K562 (cell line): ENCODE measurements at regions not wholly inside any gene's neighbourhood (a gene's known extent, or its start where the extent isn't known, plus 50 kb on each side); places are given as distances from the start of the nearest gene placed in this dataset.

ENCODE experiments used
- MAFK ChIP-seq: IDR thresholded peaks from 2 replicates; pipeline ENCODE4 v1.6.1; 2011; ENCODE audit warnings: low read length, improper control_type of control experiment
- RBM22 ChIP-seq: fragments of 200-400 bp; formaldehyde crosslinking; IDR thresholded peaks from 2 replicates; pipeline ENCODE4 v1.6.1; 2018; ENCODE audit warnings: low read length, low read depth; ENCODE audit not compliant: poor library complexity, severe bottlenecking
- SMC3 ChIP-seq: conservative IDR thresholded peaks from 2 replicates; pipeline ENCODE4 v1.6.1; 2011; ENCODE audit warnings: low read depth, low read length, improper control_type of control experiment; ENCODE audit not compliant: insufficient read depth
- TF ChIP-seq, protein P1 (sequence below): sonication (generic); formaldehyde crosslinking; IDR thresholded peaks from 2 replicates; pipeline ENCODE4 v1.8.0; 2023; ENCODE audit warnings: mild to moderate bottlenecking, missing genetic modification reagents
- TF ChIP-seq, protein P2 (sequence below): sonication (generic); formaldehyde crosslinking; IDR thresholded peaks from 2 replicates; pipeline ENCODE4 v1.9.0; 2022; ENCODE audit warnings: mild to moderate bottlenecking, missing genetic modification reagents
- TF ChIP-seq, protein P3 (sequence below), 2 experiments: fragments of 450-650 bp; IDR thresholded peaks; 2 replicates each; pipeline ENCODE4 v1.6.1; 2018; ENCODE audit warnings: mild to moderate bottlenecking in 2 of 2, low read depth in 1 of 2; ENCODE audit not compliant: partially characterized antibody in 2 of 2
- TF ChIP-seq, protein P4 (sequence below): fragments of 450-650 bp; IDR thresholded peaks from 2 replicates; pipeline ENCODE4 v1.6.1; 2016; ENCODE audit warnings: mild to moderate bottlenecking

DNA sequence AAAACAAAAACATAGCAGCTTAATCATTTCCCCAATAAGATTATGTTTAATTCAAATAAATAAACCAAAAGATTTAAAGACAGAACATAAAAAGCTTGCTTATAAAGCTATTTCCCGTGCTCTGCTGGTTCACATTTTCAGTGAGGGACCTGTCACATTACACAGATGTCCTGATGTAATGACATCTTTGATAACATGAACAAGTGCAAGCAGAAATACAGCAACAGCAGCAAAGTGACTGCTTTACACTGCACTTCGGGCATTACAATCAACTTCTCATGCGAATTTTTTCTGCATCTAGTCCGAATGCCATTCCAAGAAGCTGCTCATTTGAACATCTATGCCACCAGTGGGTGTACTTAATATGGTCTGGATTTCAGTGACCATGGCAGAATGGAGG is 940.3 kb upstream of the IGFBP7 start (continued):
- TF ChIP-seq MAFK (no peak), SMC3 (no peak), RBM22 (no peak)
- TF ChIP-seq, protein P1, sequence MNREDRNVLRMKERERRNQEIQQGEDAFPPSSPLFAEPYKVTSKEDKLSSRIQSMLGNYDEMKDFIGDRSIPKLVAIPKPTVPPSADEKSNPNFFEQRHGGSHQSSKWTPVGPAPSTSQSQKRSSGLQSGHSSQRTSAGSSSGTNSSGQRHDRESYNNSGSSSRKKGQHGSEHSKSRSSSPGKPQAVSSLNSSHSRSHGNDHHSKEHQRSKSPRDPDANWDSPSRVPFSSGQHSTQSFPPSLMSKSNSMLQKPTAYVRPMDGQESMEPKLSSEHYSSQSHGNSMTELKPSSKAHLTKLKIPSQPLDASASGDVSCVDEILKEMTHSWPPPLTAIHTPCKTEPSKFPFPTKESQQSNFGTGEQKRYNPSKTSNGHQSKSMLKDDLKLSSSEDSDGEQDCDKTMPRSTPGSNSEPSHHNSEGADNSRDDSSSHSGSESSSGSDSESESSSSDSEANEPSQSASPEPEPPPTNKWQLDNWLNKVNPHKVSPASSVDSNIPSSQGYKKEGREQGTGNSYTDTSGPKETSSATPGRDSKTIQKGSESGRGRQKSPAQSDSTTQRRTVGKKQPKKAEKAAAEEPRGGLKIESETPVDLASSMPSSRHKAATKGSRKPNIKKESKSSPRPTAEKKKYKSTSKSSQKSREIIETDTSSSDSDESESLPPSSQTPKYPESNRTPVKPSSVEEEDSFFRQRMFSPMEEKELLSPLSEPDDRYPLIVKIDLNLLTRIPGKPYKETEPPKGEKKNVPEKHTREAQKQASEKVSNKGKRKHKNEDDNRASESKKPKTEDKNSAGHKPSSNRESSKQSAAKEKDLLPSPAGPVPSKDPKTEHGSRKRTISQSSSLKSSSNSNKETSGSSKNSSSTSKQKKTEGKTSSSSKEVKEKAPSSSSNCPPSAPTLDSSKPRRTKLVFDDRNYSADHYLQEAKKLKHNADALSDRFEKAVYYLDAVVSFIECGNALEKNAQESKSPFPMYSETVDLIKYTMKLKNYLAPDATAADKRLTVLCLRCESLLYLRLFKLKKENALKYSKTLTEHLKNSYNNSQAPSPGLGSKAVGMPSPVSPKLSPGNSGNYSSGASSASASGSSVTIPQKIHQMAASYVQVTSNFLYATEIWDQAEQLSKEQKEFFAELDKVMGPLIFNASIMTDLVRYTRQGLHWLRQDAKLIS: no peak
- TF ChIP-seq, protein P2, sequence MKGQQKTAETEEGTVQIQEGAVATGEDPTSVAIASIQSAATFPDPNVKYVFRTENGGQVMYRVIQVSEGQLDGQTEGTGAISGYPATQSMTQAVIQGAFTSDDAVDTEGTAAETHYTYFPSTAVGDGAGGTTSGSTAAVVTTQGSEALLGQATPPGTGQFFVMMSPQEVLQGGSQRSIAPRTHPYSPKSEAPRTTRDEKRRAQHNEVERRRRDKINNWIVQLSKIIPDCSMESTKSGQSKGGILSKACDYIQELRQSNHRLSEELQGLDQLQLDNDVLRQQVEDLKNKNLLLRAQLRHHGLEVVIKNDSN (CRISPR knock-in tag): no peak
- TF ChIP-seq, protein P3, sequence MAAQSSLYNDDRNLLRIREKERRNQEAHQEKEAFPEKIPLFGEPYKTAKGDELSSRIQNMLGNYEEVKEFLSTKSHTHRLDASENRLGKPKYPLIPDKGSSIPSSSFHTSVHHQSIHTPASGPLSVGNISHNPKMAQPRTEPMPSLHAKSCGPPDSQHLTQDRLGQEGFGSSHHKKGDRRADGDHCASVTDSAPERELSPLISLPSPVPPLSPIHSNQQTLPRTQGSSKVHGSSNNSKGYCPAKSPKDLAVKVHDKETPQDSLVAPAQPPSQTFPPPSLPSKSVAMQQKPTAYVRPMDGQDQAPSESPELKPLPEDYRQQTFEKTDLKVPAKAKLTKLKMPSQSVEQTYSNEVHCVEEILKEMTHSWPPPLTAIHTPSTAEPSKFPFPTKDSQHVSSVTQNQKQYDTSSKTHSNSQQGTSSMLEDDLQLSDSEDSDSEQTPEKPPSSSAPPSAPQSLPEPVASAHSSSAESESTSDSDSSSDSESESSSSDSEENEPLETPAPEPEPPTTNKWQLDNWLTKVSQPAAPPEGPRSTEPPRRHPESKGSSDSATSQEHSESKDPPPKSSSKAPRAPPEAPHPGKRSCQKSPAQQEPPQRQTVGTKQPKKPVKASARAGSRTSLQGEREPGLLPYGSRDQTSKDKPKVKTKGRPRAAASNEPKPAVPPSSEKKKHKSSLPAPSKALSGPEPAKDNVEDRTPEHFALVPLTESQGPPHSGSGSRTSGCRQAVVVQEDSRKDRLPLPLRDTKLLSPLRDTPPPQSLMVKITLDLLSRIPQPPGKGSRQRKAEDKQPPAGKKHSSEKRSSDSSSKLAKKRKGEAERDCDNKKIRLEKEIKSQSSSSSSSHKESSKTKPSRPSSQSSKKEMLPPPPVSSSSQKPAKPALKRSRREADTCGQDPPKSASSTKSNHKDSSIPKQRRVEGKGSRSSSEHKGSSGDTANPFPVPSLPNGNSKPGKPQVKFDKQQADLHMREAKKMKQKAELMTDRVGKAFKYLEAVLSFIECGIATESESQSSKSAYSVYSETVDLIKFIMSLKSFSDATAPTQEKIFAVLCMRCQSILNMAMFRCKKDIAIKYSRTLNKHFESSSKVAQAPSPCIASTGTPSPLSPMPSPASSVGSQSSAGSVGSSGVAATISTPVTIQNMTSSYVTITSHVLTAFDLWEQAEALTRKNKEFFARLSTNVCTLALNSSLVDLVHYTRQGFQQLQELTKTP (IDR thresholded peaks at IDR 0.05; ENCODE audit: low read depth in 1 of 2, partially characterized antibody in 2 of 2): no peak
- TF ChIP-seq, protein P4, sequence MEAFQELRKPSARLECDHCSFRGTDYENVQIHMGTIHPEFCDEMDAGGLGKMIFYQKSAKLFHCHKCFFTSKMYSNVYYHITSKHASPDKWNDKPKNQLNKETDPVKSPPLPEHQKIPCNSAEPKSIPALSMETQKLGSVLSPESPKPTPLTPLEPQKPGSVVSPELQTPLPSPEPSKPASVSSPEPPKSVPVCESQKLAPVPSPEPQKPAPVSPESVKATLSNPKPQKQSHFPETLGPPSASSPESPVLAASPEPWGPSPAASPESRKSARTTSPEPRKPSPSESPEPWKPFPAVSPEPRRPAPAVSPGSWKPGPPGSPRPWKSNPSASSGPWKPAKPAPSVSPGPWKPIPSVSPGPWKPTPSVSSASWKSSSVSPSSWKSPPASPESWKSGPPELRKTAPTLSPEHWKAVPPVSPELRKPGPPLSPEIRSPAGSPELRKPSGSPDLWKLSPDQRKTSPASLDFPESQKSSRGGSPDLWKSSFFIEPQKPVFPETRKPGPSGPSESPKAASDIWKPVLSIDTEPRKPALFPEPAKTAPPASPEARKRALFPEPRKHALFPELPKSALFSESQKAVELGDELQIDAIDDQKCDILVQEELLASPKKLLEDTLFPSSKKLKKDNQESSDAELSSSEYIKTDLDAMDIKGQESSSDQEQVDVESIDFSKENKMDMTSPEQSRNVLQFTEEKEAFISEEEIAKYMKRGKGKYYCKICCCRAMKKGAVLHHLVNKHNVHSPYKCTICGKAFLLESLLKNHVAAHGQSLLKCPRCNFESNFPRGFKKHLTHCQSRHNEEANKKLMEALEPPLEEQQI: no peak
